ENCODE measurements at regions not wholly inside any gene's neighbourhood (a gene's known extent, or its start where the extent isn't known, plus 50 kb on each side); places are given as distances from the start of the nearest gene placed in this dataset.

DNA sequence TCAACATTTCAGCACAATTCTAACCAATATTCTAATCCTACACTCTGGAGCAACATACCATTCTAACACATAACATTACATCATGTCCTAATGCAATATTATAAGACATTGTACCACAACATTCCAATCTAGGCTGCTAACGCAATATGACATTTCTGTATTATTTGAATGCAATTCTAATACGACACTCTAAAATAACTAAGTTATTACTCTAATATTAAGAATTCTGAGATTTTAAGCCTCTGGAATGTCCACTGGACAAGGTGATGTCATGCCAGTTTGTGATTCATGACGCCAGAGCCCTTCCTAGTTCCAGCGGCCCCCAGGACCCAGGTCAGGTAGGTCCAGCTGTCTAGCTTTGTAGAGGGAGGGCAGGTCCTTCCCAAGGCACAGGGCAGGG lies 69.7 kb upstream of the SIRPA start:
- TF ChIP-seq, protein P1, sequence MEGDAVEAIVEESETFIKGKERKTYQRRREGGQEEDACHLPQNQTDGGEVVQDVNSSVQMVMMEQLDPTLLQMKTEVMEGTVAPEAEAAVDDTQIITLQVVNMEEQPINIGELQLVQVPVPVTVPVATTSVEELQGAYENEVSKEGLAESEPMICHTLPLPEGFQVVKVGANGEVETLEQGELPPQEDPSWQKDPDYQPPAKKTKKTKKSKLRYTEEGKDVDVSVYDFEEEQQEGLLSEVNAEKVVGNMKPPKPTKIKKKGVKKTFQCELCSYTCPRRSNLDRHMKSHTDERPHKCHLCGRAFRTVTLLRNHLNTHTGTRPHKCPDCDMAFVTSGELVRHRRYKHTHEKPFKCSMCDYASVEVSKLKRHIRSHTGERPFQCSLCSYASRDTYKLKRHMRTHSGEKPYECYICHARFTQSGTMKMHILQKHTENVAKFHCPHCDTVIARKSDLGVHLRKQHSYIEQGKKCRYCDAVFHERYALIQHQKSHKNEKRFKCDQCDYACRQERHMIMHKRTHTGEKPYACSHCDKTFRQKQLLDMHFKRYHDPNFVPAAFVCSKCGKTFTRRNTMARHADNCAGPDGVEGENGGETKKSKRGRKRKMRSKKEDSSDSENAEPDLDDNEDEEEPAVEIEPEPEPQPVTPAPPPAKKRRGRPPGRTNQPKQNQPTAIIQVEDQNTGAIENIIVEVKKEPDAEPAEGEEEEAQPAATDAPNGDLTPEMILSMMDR (conservative IDR thresholded peaks at IDR 0.05; ENCODE audit: low read depth, low read length) = no peak
- TF ChIP-seq EZH2 (IDR thresholded peaks at IDR 0.05; ENCODE audit: borderline replicate concordance, low read depth, low read length, poor library complexity, severe bottlenecking) = no peak
